ENCODE measurements at regions not wholly inside any gene's neighbourhood (a gene's known extent, or its start where the extent isn't known, plus 50 kb on each side); places are given as distances from the start of the nearest gene placed in this dataset.

- peak in 1 of 2 donors; percentile 5 for DNase-seq (ENCODE audit: low read depth in 2 of 2)
These were observed 86.1 kb upstream of the NFIB start for GRCh38 chr9:14399756-14400657.

GRCh38 chr9:14398473-14398872, 84.5 kb upstream of the NFIB start:
- DNase-seq (ENCODE audit: low read depth in 2 of 2), result no peak

- no peak for DNase-seq (ENCODE audit: low read depth in 2 of 2)
These were observed 82.2 kb upstream of the NFIB start for GRCh38 chr9:14396171-14396570.

GRCh38 chr9:14395317-14396082, 81.6 kb upstream of the NFIB start:
- DNase-seq (ENCODE audit: low read depth in 2 of 2), result peak in 1 of 2 donors; percentile 29

- no peak for DNase-seq (ENCODE audit: low read depth in 2 of 2)
These were observed 79.5 kb upstream of the NFIB start for GRCh38 chr9:14393418-14393817.

- DNase-seq (ENCODE audit: low read depth in 2 of 2), result peak in 1 of 2 donors; percentile 44
These were observed 77.7 kb upstream of the NFIB start for GRCh38 chr9:14391620-14392019.

- no peak for DNase-seq (ENCODE audit: low read depth in 2 of 2)
These were observed 75.7 kb upstream of the NFIB start for GRCh38 chr9:14389657-14390056.

- DNase-seq (ENCODE audit: low read depth in 2 of 2), result no peak
These were observed 75.2 kb upstream of the NFIB start for GRCh38 chr9:14389146-14389545.

- DNase-seq (ENCODE audit: low read depth in 2 of 2), result no peak
These were observed 69.8 kb upstream of the NFIB start for GRCh38 chr9:14383773-14384172.

GRCh38 chr9:14383294-14383693, 69.4 kb upstream of the NFIB start:
- peak; percentile 70 for DNase-seq (ENCODE audit: low read depth in 2 of 2)

- peak; percentile 45 to 71 for DNase-seq (ENCODE audit: low read depth in 2 of 2)
These were observed 66.3 kb upstream of the NFIB start for GRCh38 chr9:14380061-14380836.

GRCh38 chr9:14379280-14379679, 65.3 kb upstream of the NFIB start:
- no peak for DNase-seq (ENCODE audit: low read depth in 2 of 2)

GRCh38 chr9:14373706-14374105, 59.8 kb upstream of the NFIB start:
- peak in 1 of 2 donors; percentile 14 for DNase-seq (ENCODE audit: low read depth in 2 of 2)

GRCh38 chr9:14373336-14373666, 59.4 kb upstream of the NFIB start:
- DNase-seq (ENCODE audit: low read depth in 2 of 2), result peak; percentile 44 to 46

- DNase-seq (ENCODE audit: low read depth in 2 of 2), result peak; percentile 87 to 95
These were observed 58.7 kb upstream of the NFIB start for GRCh38 chr9:14372437-14373335.

- DNase-seq (ENCODE audit: low read depth in 2 of 2), result no peak
These were observed 55.1 kb upstream of the NFIB start for GRCh38 chr9:14369011-14369410.

GRCh38 chr9:14366076-14366475, 52.1 kb upstream of the NFIB start:
- no peak for DNase-seq (ENCODE audit: low read depth in 2 of 2)

- DNase-seq (ENCODE audit: low read depth in 2 of 2), result no peak
These were observed 51.7 kb upstream of the NFIB start for GRCh38 chr9:14365670-14366069.

All from lung microvascular endothelial cell (primary cell).